Astrocyte (in vitro differentiated cells and primary cell): ENCODE measurements at regions not wholly inside any gene's neighbourhood (a gene's known extent, or its start where the extent isn't known, plus 50 kb on each side); places are given as distances from the start of the nearest gene placed in this dataset.

Experiments
- DNase-seq: peaks from one replicate; pipeline ENCODE4 v3.0.0-alpha.2; 2010; ENCODE audit warnings: low read depth
- FAIRE-seq: peaks from 2 replicates; lab custom pipeline; 2011; peaks lifted over from hg19 to GRCh38; lab: Jason Lieb, UNC
- H2AFZ ChIP-seq: 2 replicates; pipeline ENCODE4 v1.6.0; 2012; ENCODE audit warnings: low read depth, low read length, inconsistent platforms
- H3K27ac ChIP-seq: 2 replicates; pipeline ENCODE4 v1.5.1; 2011; ENCODE audit warnings: low read depth, low read length, inconsistent platforms
- H3K27me3 ChIP-seq: 2 replicates; pipeline ENCODE4 v1.6.0; 2011; ENCODE audit warnings: low read length, inconsistent platforms; ENCODE audit not compliant: insufficient read depth
- H3K36me3 ChIP-seq: 2 replicates; pipeline ENCODE4 v1.5.1; 2011; ENCODE audit warnings: low read length, inconsistent platforms; ENCODE audit not compliant: insufficient read depth
- H3K4me1 ChIP-seq: 2 replicates; pipeline ENCODE4 v1.5.1; 2011; ENCODE audit warnings: low read length, inconsistent platforms; ENCODE audit not compliant: insufficient read depth
- H3K4me2 ChIP-seq: 2 replicates; pipeline ENCODE4 v1.6.0; 2012; ENCODE audit warnings: low read length, inconsistent platforms
- H3K4me3 ChIP-seq: 2 replicates; pipeline ENCODE4 v1.5.1; 2011; ENCODE audit warnings: low read depth, mild to moderate bottlenecking, low read length, inconsistent platforms; ENCODE audit not compliant: insufficient read depth
- H3K79me2 ChIP-seq: 2 replicates; pipeline ENCODE4 v1.6.0; 2012; ENCODE audit warnings: mild to moderate bottlenecking, low read length, inconsistent platforms; ENCODE audit not compliant: insufficient read depth
- H3K9ac ChIP-seq: 2 replicates; pipeline ENCODE4 v1.6.0; 2012; ENCODE audit warnings: mild to moderate bottlenecking, low read length, inconsistent platforms
- H3K9me3 ChIP-seq: 2 replicates; pipeline ENCODE4 v1.5.1; 2012; ENCODE audit warnings: low read depth, mild to moderate bottlenecking, low read length, inconsistent platforms; ENCODE audit not compliant: insufficient read depth
- H4K20me1 ChIP-seq: 2 replicates; pipeline ENCODE4 v1.6.0; 2012; ENCODE audit warnings: low read length, inconsistent platforms; ENCODE audit not compliant: insufficient read depth
- H3K27ac Mint-ChIP-seq: one replicate; pipeline ENCODE4 v1.8.0; 2021; ENCODE audit warnings: mild to moderate bottlenecking, mixed read lengths; ENCODE audit not compliant: unreplicated experiment
- H3K27me3 Mint-ChIP-seq: one replicate; pipeline ENCODE4 v1.8.0; 2021; ENCODE audit warnings: low read depth, mixed read lengths; ENCODE audit not compliant: unreplicated experiment
- H3K36me3 Mint-ChIP-seq: one replicate; pipeline ENCODE4 v1.8.0; 2021; ENCODE audit warnings: low read depth, mixed read lengths; ENCODE audit not compliant: unreplicated experiment
- H3K4me1 Mint-ChIP-seq: one replicate; pipeline ENCODE4 v1.8.0; 2021; ENCODE audit warnings: low read depth, mixed read lengths; ENCODE audit not compliant: unreplicated experiment
- H3K4me3 Mint-ChIP-seq: one replicate; pipeline ENCODE4 v1.8.0; 2021; ENCODE audit warnings: mild to moderate bottlenecking, moderate library complexity, mixed read lengths; ENCODE audit not compliant: unreplicated experiment
- H3K9me3 Mint-ChIP-seq: one replicate; pipeline ENCODE4 v1.8.0; 2021; ENCODE audit warnings: mild to moderate bottlenecking, mixed read lengths; ENCODE audit not compliant: unreplicated experiment
- EZH2 ChIP-seq: IDR thresholded peaks from 2 replicates; pipeline ENCODE4 v1.6.1; 2012; ENCODE audit warnings: mild to moderate bottlenecking, low read length, inconsistent platforms; ENCODE audit not compliant: insufficient read depth
- TF ChIP-seq, protein P1 (sequence below): IDR thresholded peaks from 2 replicates; pipeline ENCODE4 v1.5.1; 2011; ENCODE audit warnings: low read depth, mild to moderate bottlenecking, inconsistent platforms, low read length, moderate library complexity; ENCODE audit not compliant: insufficient read depth

DNA sequence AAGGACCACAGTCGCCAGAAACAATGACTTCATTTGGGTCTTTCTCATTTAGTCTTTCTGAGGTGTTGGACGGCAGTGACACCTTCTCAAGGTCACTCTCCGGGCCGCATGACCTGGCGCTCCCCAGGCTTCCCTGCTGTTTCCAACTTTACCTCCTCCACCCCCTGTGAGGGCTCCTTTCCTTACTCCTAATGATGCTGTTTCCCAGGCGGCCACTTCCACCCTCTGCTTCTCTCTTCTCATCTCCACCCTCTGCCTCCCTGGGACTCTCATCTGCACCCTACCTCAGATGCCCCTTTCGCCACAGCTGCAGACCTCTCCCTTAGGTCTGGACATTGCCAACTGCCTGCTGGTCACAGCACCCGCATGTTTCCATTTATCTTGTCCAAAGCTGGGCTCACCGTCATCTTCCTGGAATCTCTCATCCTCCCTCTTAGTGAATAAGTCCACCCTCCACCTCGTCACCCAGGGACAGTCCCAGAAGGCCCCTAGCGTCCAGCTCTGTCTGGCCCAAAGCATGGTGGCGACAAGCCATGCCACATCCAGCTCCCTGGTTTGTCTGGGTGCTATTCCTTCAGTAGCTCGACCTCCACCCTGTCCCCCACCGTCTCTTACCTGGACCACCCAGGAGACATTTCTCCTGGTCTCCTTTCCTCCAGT is 113.8 kb downstream of the BUD13 start:
- Histone ChIP-seq H3K4me1 (no peaks in the 10 kb centered on the region), H3K79me2 (no peaks in the 10 kb centered on the region), H3K9me3 (no peaks in the 10 kb centered on the region), H3K4me2 (no peak overlapping the region), H2AFZ (no peak overlapping the region), H4K20me1 (no peaks in the 10 kb centered on the region), H3K36me3 (no peaks in the 10 kb centered on the region), H3K4me3 (no peak overlapping the region), H3K27me3 (no peaks in the 10 kb centered on the region), H3K9ac (no peak overlapping the region), H3K27ac (no peak overlapping the region)
- Mint-ChIP-seq H3K36me3 (peaks cover 2% of the 10 kb centered on the region), H3K27me3 (peaks cover 34% of the 10 kb centered on the region), H3K27ac (no peak overlapping the region), H3K4me1 (no peaks in the 10 kb centered on the region), H3K4me3 (no peak overlapping the region), H3K9me3 (peaks cover 13% of the 10 kb centered on the region)
- FAIRE-seq (no peak), DNase-seq (no peak)
- no peak for TF ChIP-seq EZH2
- TF ChIP-seq, protein P1, sequence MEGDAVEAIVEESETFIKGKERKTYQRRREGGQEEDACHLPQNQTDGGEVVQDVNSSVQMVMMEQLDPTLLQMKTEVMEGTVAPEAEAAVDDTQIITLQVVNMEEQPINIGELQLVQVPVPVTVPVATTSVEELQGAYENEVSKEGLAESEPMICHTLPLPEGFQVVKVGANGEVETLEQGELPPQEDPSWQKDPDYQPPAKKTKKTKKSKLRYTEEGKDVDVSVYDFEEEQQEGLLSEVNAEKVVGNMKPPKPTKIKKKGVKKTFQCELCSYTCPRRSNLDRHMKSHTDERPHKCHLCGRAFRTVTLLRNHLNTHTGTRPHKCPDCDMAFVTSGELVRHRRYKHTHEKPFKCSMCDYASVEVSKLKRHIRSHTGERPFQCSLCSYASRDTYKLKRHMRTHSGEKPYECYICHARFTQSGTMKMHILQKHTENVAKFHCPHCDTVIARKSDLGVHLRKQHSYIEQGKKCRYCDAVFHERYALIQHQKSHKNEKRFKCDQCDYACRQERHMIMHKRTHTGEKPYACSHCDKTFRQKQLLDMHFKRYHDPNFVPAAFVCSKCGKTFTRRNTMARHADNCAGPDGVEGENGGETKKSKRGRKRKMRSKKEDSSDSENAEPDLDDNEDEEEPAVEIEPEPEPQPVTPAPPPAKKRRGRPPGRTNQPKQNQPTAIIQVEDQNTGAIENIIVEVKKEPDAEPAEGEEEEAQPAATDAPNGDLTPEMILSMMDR, result no peak

DNA sequence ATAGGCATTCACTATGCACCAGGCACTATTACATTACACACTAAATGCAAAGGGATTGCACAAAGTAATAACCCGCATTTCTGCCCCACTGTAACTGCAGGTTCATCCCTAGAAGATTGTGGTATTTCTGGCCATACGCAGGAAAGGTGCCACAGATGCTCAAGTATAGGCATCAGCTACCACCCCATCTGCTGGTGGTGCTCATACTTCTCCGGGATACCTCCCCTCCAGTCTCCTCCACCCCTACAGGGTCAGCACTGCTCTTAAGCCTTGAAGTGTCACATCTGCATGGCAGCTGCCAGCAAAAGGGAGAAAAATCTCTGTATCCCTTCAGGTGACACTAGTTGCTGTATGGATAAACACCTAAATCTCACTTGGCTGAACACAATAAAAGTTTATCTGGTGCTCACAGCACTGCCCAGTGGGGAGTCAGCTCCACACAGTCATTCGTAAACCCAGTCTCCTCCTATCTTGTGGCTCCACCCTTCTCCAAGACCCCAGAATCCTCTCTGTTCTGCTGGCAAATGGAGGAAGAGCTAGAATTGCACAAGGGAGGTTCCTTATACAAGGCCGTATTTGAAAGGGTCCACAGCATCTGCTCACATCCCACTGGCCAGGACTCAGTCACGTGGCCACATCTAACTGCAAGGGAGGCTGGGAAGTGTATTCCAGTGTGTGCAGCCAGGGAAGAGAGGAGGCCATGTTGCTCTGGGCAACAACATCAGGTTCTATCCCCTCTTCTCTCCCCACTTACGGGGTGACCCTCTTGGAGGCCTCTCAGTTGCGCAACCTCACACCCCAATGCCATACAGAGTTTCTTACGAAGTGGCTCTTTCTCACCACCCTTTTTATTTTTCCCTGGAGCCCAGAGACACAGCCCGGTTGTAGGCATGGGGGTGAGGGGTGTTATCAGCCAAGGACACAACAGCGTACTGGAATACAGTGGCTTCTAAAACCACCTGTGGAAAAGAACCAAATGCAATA is 114.7 kb downstream of the BUD13 start:
- Histone ChIP-seq H2AFZ (no peak overlapping the region), H3K27ac (no peak overlapping the region), H4K20me1 (no peaks in the 10 kb centered on the region), H3K79me2 (no peaks in the 10 kb centered on the region), H3K27me3 (no peaks in the 10 kb centered on the region), H3K9me3 (no peaks in the 10 kb centered on the region), H3K9ac (no peak overlapping the region), H3K4me2 (no peak overlapping the region), H3K36me3 (no peaks in the 10 kb centered on the region), H3K4me1 (no peaks in the 10 kb centered on the region), H3K4me3 (no peak overlapping the region)
- Mint-ChIP-seq H3K4me3 (no peak overlapping the region), H3K4me1 (no peaks in the 10 kb centered on the region), H3K27ac (no peak overlapping the region), H3K27me3 (peaks cover 34% of the 10 kb centered on the region), H3K36me3 (peaks cover 2% of the 10 kb centered on the region), H3K9me3 (peaks cover 13% of the 10 kb centered on the region)
- DNase-seq (no peak), FAIRE-seq (no peak)
- TF ChIP-seq, protein P1, result no peak
- TF ChIP-seq EZH2, result no peak
